GM12865 (cell line): ENCODE measurements at regions not wholly inside any gene's neighbourhood (a gene's known extent, or its start where the extent isn't known, plus 50 kb on each side); places are given as distances from the start of the nearest gene placed in this dataset.
"Not testable (repeated sequence)": the region's sequence is repeated elsewhere in the genome, so short reads cannot be mapped to it uniquely, and the experiment has no call there.

Experiments
- DNase-seq: peaks from one replicate; pipeline ENCODE4 v3.0.0; 2010; ENCODE audit warnings: low read depth
- H3K4me3 ChIP-seq: 2 replicates; pipeline ENCODE4 v1.5.1; 2011; ENCODE audit warnings: mild to moderate bottlenecking, low read depth, low read length, control low read depth
- CTCF ChIP-seq: IDR thresholded peaks from 2 replicates; pipeline ENCODE4 v1.5.1; 2011; ENCODE audit warnings: low read length, control low read depth, low read depth, inconsistent platforms; ENCODE audit not compliant: insufficient read depth; ENCODE audit errors: missing control alignments

GRCh38 chr11:92022499-92022898, 202.1 kb upstream of the FAT3 start:
- DNase-seq = no peak
- no peak for TF ChIP-seq CTCF

GRCh38 chr11:92018332-92018731, 206.3 kb upstream of the FAT3 start:
- no peak for TF ChIP-seq CTCF
- DNase-seq = no peak
- no peak overlapping the region for H3K4me3 ChIP-seq

More at GRCh38 chr11:92022499-92022898, 202.1 kb upstream of the FAT3 start:
- no peak overlapping the region for H3K4me3 ChIP-seq

- no peak overlapping the region for H3K4me3 ChIP-seq
- TF ChIP-seq CTCF = no peak
These were observed 216.4 kb upstream of the FAT3 start for GRCh38 chr11:92008249-92008648.

GRCh38 chr11:92002568-92002967, 222.1 kb upstream of the FAT3 start:
- H3K4me3 ChIP-seq = no peak overlapping the region
- no peak for DNase-seq
- no peak for TF ChIP-seq CTCF

More at GRCh38 chr11:92008249-92008648, 216.4 kb upstream of the FAT3 start:
- DNase-seq = no peak

GRCh38 chr11:91998481-91998880, 226.1 kb upstream of the FAT3 start:
- no peak for TF ChIP-seq CTCF
- no peak overlapping the region for H3K4me3 ChIP-seq
- DNase-seq = no peak

GRCh38 chr11:91997226-91997625, 227.4 kb upstream of the FAT3 start:
- no peak for DNase-seq
- no peak overlapping the region for H3K4me3 ChIP-seq
- no peak for TF ChIP-seq CTCF

- DNase-seq = no peak
- no peak for TF ChIP-seq CTCF
- no peak overlapping the region for H3K4me3 ChIP-seq
These were observed 228.1 kb upstream of the FAT3 start for GRCh38 chr11:91996526-91996925.

GRCh38 chr11:91988443-91988842, 236.2 kb upstream of the FAT3 start:
- DNase-seq = not testable (repeated sequence)

More at GRCh38 chr11:91988443-91988842, 236.2 kb upstream of the FAT3 start:
- not testable (repeated sequence) for H3K4me3 ChIP-seq
